Naive thymus-derived CD4-positive, alpha-beta T cell (primary cell): ENCODE measurements at regions not wholly inside any gene's neighbourhood (a gene's known extent, or its start where the extent isn't known, plus 50 kb on each side); places are given as distances from the start of the nearest gene placed in this dataset.

Source experiments
- ATAC-seq: fragments of 150-1000 bp; cut with Tn5 transposase; 2 replicates; pipeline ENCODE4 v1.10.0; 2021; ENCODE audit warnings: mild to moderate bottlenecking, moderate library complexity
- CTCF ChIA-PET: fragments of 350-600 bp; sonication (Branson Sonifier 250); formaldehyde crosslinking; loops from one replicate; lab custom pipeline; 2021; ENCODE audit warnings: antibody characterized with exemption; lab: Charles Lee
- POLR2A ChIA-PET: fragments of 350-600 bp; sonication (Branson Sonifier 250); formaldehyde crosslinking; loops from one replicate; lab custom pipeline; 2021; ENCODE audit warnings: antibody characterized with exemption, inconsistent platforms; lab: Charles Lee
- DNase-seq, 9 donors: peaks; one replicate each; pipeline versions ENCODE4 v3.0.0 to v3.0.0-alpha.2; 2020 to 2022; ENCODE audit warnings: mixed read lengths in 1 of 9
- H3K27ac ChIP-seq: one replicate; pipeline ENCODE4 v1.7.0; 2013; ENCODE audit warnings: mild to moderate bottlenecking, low read depth, low read length, moderate library complexity
- H3K27me3 ChIP-seq, 2 donors: one replicate each; pipeline ENCODE4 v1.7.0; 2013; ENCODE audit warnings: low read length in 2 of 2, mild to moderate bottlenecking in 2 of 2, moderate library complexity in 2 of 2; ENCODE audit not compliant: control insufficient read depth in 2 of 2, insufficient read depth in 2 of 2
- H3K36me3 ChIP-seq, 3 experiments: 1 replicate in 2 of 3; 2 replicates in 1 of 3; pipeline ENCODE4 v1.7.0; 2013; ENCODE audit warnings: low read length in 3 of 3, mild to moderate bottlenecking in 3 of 3, moderate library complexity in 1 of 3; ENCODE audit not compliant: insufficient read depth in 3 of 3, control insufficient read depth in 2 of 3
- H3K4me1 ChIP-seq, 2 donors: one replicate each; pipeline ENCODE4 v1.7.0; 2013; ENCODE audit warnings: low read length in 2 of 2, mild to moderate bottlenecking in 2 of 2, moderate library complexity in 1 of 2; ENCODE audit not compliant: control insufficient read depth in 2 of 2, insufficient read depth in 2 of 2
- H3K4me3 ChIP-seq: 2 replicates; pipeline ENCODE4 v1.7.0; 2013; ENCODE audit warnings: mild to moderate bottlenecking, low read length
- H3K9me3 ChIP-seq, 3 experiments: 1 replicate in 2 of 3; 2 replicates in 1 of 3; pipeline ENCODE4 v1.7.0; 2013; ENCODE audit warnings: low read length in 3 of 3; ENCODE audit not compliant: control insufficient read depth in 2 of 3
- H3K27ac Mint-ChIP-seq, 9 donors: one replicate each; pipeline ENCODE4 v1.8.0; 2020 to 2022; ENCODE audit warnings: mixed read lengths in 9 of 9, mild to moderate bottlenecking in 8 of 9, moderate library complexity in 5 of 9, inconsistent platforms in 2 of 9
- H3K27me3 Mint-ChIP-seq, 5 donors: one replicate each; pipeline ENCODE4 v1.8.0; 2021 to 2022; ENCODE audit warnings: mixed read lengths in 5 of 5, mild to moderate bottlenecking in 1 of 5
- H3K36me3 Mint-ChIP-seq, 5 donors: one replicate each; pipeline ENCODE4 v1.8.0; 2020 to 2022; ENCODE audit warnings: mixed read lengths in 5 of 5, mild to moderate bottlenecking in 3 of 5, inconsistent platforms in 1 of 5
- H3K4me1 Mint-ChIP-seq, 7 donors: one replicate each; pipeline ENCODE4 v1.8.0; 2020 to 2022; ENCODE audit warnings: mixed read lengths in 7 of 7, mild to moderate bottlenecking in 3 of 7, inconsistent platforms in 1 of 7
- H3K4me3 Mint-ChIP-seq, 10 donors: one replicate each; pipeline ENCODE4 v1.8.0; 2020 to 2022; ENCODE audit warnings: mild to moderate bottlenecking in 10 of 10, mixed read lengths in 10 of 10, moderate library complexity in 6 of 10, inconsistent platforms in 2 of 10
- H3K9me3 Mint-ChIP-seq, 11 donors: one replicate each; pipeline ENCODE4 v1.8.0; 2020 to 2022; ENCODE audit warnings: mixed read lengths in 11 of 11, mild to moderate bottlenecking in 4 of 11, inconsistent platforms in 1 of 11, moderate library complexity in 1 of 11
- intact Hi-C, 2 donors: fragments of 100-400 bp; cut with micrococcal nuclease; formaldehyde crosslinking; loops; one replicate each; pipeline ENCODE4 v1.15.1; 2023

GRCh38 chrX:39820938-39821708 is 276.6 kb downstream of the BCOR start:
- Mint-ChIP-seq H3K36me3 (peaks cover 0 to 14% (median 0%) of the 10 kb centered on the region in 5 donors), H3K9me3 (peaks cover 0 to 5% (median 0%) of the 10 kb centered on the region in 11 donors), H3K27me3 (no peaks in the 10 kb centered on the region), H3K4me1 (peaks cover 0 to 29% (median 7%) of the 10 kb centered on the region in 7 donors), H3K4me3 (peak overlapping the region; percentile 2 to 76 (median 55)), H3K27ac (no peak overlapping the region)
- H3K36me3 ChIP-seq, result no peaks in the 10 kb centered on the region
- intact Hi-C loops, result loop anchor here in 1 of 2 donors (5.0 kb wide), 1 partner anchor 36 kb away; no protein-coding TSS in a partner anchor
- CTCF ChIA-PET, result no interaction called here
- no peak overlapping the region for H3K27ac ChIP-seq
- no peak overlapping the region for H3K4me3 ChIP-seq
- H3K4me1 ChIP-seq, result no peaks in the 10 kb centered on the region
- POLR2A ChIA-PET, result no interaction called here
- ATAC-seq (no peak), DNase-seq (peak in 1 of 9 donors; percentile 37)
- H3K27me3 ChIP-seq, result no peaks in the 10 kb centered on the region
- H3K9me3 ChIP-seq, result no peaks in the 10 kb centered on the region

GRCh38 chrX:39821709-39822095 is 276.1 kb downstream of the BCOR start:
- intact Hi-C loops, result loop anchor here in 1 of 2 donors (5.0 kb wide), 1 partner anchor 36 kb away; no protein-coding TSS in a partner anchor
- Histone ChIP-seq H3K27ac (no peak overlapping the region), H3K4me1 (no peaks in the 10 kb centered on the region), H3K36me3 (no peaks in the 10 kb centered on the region), H3K27me3 (no peaks in the 10 kb centered on the region), H3K9me3 (no peaks in the 10 kb centered on the region), H3K4me3 (no peak overlapping the region)
- ChIA-PET CTCF (no interaction called here), POLR2A (no interaction called here)
- DNase-seq (no peak), ATAC-seq (no peak)
- Mint-ChIP-seq H3K4me3 (peak overlapping the region in 2 of 10 donors; percentile 42 to 76), H3K27me3 (no peaks in the 10 kb centered on the region), H3K27ac (no peak overlapping the region), H3K9me3 (peaks cover 0 to 5% (median 0%) of the 10 kb centered on the region in 11 donors), H3K36me3 (peaks cover 0 to 14% (median 0%) of the 10 kb centered on the region in 5 donors), H3K4me1 (peaks cover 0 to 25% (median 5%) of the 10 kb centered on the region in 7 donors)

- Histone ChIP-seq H3K36me3 (no peaks in the 10 kb centered on the region), H3K27me3 (no peaks in the 10 kb centered on the region), H3K9me3 (no peaks in the 10 kb centered on the region), H3K4me3 (no peak overlapping the region), H3K27ac (no peak overlapping the region), H3K4me1 (no peaks in the 10 kb centered on the region)
- peaks cover 0 to 14% (median 0%) of the 10 kb centered on the region in 5 donors for H3K36me3 Mint-ChIP-seq
- no peaks in the 10 kb centered on the region for H3K27me3 Mint-ChIP-seq
- peaks cover 0 to 5% (median 0%) of the 10 kb centered on the region in 11 donors for H3K9me3 Mint-ChIP-seq
- peaks cover 0 to 20% (median 0%) of the 10 kb centered on the region in 7 donors for H3K4me1 Mint-ChIP-seq
- intact Hi-C loops, result loop anchor here in 1 of 2 donors (5.0 kb wide), 1 partner anchor 35 kb away; no protein-coding TSS in a partner anchor
- ChIA-PET POLR2A (interaction anchor here (1.3 kb wide), 1 partner anchor 29 kb away, joined by 3 read pairs; no protein-coding TSS in a partner anchor), CTCF (no interaction called here)
- H3K4me3 Mint-ChIP-seq, result peak overlapping the region in 9 of 10 donors; percentile 12 to 76 (median 49)
- ATAC-seq (no peak), DNase-seq (no peak)
- no peak overlapping the region for H3K27ac Mint-ChIP-seq
These were observed 275.5 kb downstream of the BCOR start for GRCh38 chrX:39822133-39822748.

- intact Hi-C loops, result loop anchor here in 1 of 2 donors (5.0 kb wide), 1 partner anchor 34 kb away; no protein-coding TSS in a partner anchor
- Histone ChIP-seq H3K27me3 (no peaks in the 10 kb centered on the region), H3K4me3 (no peak overlapping the region), H3K36me3 (no peaks in the 10 kb centered on the region), H3K9me3 (no peaks in the 10 kb centered on the region), H3K27ac (no peak overlapping the region), H3K4me1 (no peaks in the 10 kb centered on the region)
- ChIA-PET POLR2A (interaction anchor here (1.3 kb wide), 1 partner anchor 28 kb away, joined by 3 read pairs; no protein-coding TSS in a partner anchor), CTCF (no interaction called here)
- Mint-ChIP-seq H3K27ac (no peak overlapping the region), H3K9me3 (peaks cover 0 to 5% (median 0%) of the 10 kb centered on the region in 11 donors), H3K4me3 (peak overlapping the region in 2 of 10 donors; percentile 7 to 44), H3K4me1 (peaks cover 0 to 10% (median 0%) of the 10 kb centered on the region in 7 donors), H3K27me3 (no peaks in the 10 kb centered on the region), H3K36me3 (peaks cover 0 to 14% (median 0%) of the 10 kb centered on the region in 5 donors)
- DNase-seq (no peak), ATAC-seq (no peak)
These were observed 274.3 kb downstream of the BCOR start for GRCh38 chrX:39823424-39823823.

- H3K27me3 ChIP-seq, result no peaks in the 10 kb centered on the region
- peak overlapping the region in 3 of 10 donors; percentile 5 to 31 (median 29) for H3K4me3 Mint-ChIP-seq
- intact Hi-C loops, result loop anchor here in 1 of 2 donors (5.0 kb wide), 1 partner anchor 33 kb away; no protein-coding TSS in a partner anchor
- H3K27me3 Mint-ChIP-seq, result no peaks in the 10 kb centered on the region
- ChIA-PET POLR2A (no interaction called here), CTCF (no interaction called here)
- no peaks in the 10 kb centered on the region for H3K9me3 ChIP-seq
- no peak overlapping the region for H3K4me3 ChIP-seq
- H3K9me3 Mint-ChIP-seq, result peaks cover 0 to 5% (median 0%) of the 10 kb centered on the region in 11 donors
- H3K36me3 ChIP-seq, result no peaks in the 10 kb centered on the region
- ATAC-seq (no peak), DNase-seq (no peak)
- peaks cover 0 to 9% (median 0%) of the 10 kb centered on the region in 7 donors for H3K4me1 Mint-ChIP-seq
- no peak overlapping the region for H3K27ac ChIP-seq
- no peak overlapping the region for H3K27ac Mint-ChIP-seq
- peaks cover 0 to 14% (median 0%) of the 10 kb centered on the region in 5 donors for H3K36me3 Mint-ChIP-seq
- H3K4me1 ChIP-seq, result no peaks in the 10 kb centered on the region
These were observed 273.9 kb downstream of the BCOR start for GRCh38 chrX:39823854-39824253.

- Mint-ChIP-seq H3K36me3 (peaks cover 0 to 14% (median 0%) of the 10 kb centered on the region in 5 donors), H3K4me1 (peaks cover 0 to 6% (median 0%) of the 10 kb centered on the region in 7 donors), H3K27ac (no peak overlapping the region), H3K27me3 (no peaks in the 10 kb centered on the region), H3K9me3 (peaks cover 0 to 5% (median 0%) of the 10 kb centered on the region in 11 donors), H3K4me3 (no peak overlapping the region)
- CTCF ChIA-PET, result no interaction called here
- Histone ChIP-seq H3K4me1 (no peaks in the 10 kb centered on the region), H3K4me3 (no peak overlapping the region), H3K27ac (no peak overlapping the region), H3K36me3 (no peaks in the 10 kb centered on the region), H3K9me3 (no peaks in the 10 kb centered on the region), H3K27me3 (no peaks in the 10 kb centered on the region)
- intact Hi-C loops, result no loop called here
- DNase-seq, result no peak
- ATAC-seq, result no peak
- POLR2A ChIA-PET, result no interaction called here
These were observed 270.8 kb downstream of the BCOR start for GRCh38 chrX:39826813-39827543.
